Stimulated activated naive CD4-positive, alpha-beta T cell treated with Interleukin-2 at 50 U/mL for 16 hours (primary cell): ENCODE measurements at regions not wholly inside any gene's neighbourhood (a gene's known extent, or its start where the extent isn't known, plus 50 kb on each side); places are given as distances from the start of the nearest gene placed in this dataset.

Source experiments
- DNase-seq: peaks from one replicate; lab custom pipeline; 2025; lab: John Stamatoyannopoulos, UW

DNA sequence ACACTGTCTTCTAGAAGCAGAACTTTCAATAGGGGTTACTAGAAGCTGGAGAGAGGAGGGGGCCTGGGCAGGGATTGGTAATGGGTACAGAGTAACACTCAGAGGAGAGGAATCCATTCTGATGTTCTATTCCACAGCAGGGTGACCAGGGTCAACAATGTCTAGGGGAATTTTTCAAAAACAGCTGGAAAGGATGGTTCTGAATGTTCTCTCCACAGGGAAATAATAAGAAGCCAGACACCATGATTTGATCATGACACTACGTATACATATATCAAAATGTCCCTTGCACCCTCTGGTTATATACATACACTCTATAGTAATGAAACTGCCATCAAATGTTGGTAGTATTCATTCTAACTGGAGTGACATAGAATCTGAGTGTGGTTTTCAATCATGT is 111.2 kb upstream of the TOP3B start:
- DNase-seq = no peak

DNA sequence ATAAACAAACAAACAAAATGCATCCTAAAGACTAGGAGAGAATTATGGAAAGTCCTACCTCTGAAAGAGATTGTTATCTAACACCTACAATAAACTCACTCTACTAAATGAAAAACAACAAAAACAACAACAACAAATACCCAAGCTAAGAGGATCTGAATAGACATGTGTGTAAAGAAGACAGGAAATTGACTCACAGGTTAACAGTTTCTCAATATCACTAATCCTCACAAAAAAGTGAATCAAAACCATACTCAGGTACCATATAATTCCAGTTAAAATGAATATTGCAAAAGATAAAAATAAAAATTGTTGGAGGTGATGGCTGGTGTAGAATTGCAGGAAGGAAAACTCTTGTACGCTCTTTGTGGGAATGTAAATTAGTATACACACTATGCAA is 110.4 kb upstream of the TOP3B start:
- DNase-seq = no peak

DNA sequence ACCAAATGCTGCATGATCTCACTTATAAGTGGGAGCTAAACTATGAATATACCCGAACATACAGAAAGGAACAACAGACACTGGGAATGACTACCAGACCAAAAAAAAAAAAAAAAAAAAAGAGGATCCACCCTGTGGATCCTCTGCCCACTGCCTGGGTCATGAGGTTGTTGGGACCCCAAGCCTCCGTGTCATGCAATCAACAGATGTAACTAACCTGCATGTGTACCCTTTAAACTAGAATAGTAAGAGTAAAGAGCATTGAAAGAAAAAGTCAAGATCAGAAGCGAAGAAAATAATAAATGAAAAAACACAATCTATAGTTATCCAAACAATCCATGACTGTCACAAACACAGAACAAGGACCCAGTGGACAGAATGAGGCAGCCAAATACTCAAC is 109.5 kb upstream of the TOP3B start:
- DNase-seq = no peak

DNA sequence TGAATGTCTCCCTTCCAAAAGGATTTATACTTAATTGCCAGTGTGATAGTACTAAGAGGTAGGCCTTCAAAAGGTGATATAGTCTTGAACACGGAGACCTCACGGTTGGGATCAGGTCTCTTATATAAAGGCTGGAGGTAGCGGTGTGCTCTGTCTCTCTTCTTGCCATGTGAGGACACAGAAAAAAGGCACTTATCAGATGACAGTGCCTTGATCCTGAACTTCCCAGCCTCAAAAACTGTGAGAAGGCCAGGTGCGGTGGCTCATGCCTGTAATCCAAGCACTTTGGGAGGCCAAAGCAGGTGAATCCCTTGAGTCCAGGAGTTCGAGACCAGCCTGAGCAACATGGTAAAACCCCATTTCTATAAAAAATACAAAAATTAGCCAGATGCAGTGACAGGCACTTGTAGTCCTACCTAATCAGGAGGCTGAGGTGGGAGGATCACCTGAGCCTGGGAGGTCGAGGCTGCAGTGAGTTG is 108.9 kb upstream of the TOP3B start:
- no peak for DNase-seq

DNA sequence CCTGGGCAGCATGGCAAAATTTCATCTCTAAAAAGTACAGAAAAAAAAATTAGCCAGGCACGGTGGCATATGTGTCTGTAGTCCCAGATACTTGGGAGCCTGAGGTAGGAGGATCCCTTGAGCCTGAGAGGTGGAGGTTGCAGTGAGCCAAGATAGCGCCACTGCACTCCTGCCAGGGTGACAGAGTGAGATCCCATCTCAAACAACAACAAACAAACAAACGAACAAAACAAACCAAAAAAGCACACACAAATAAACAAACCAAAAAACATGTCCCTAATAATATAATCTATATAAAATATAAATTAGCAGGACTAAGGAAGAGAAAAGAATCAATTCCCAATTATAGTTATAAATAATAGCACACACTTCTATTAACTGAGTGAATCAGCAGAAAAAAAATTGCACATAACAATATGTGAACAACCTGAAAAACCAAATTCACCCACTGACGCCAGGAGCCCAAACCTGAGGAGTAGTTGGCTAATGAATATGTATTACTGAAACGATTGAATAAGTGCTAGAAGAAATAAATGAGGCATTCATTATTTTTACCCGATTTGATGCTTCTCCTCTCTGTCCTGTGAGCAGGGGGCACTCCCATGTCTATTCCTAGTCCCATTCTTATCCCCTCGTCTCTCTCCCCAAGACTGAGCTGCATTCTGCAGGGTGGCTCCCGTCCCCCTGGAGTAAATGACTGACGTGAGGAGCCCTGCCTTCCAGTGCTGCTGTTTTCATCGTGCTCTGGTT is 108.2 kb upstream of the TOP3B start:
- DNase-seq = no peak

DNA sequence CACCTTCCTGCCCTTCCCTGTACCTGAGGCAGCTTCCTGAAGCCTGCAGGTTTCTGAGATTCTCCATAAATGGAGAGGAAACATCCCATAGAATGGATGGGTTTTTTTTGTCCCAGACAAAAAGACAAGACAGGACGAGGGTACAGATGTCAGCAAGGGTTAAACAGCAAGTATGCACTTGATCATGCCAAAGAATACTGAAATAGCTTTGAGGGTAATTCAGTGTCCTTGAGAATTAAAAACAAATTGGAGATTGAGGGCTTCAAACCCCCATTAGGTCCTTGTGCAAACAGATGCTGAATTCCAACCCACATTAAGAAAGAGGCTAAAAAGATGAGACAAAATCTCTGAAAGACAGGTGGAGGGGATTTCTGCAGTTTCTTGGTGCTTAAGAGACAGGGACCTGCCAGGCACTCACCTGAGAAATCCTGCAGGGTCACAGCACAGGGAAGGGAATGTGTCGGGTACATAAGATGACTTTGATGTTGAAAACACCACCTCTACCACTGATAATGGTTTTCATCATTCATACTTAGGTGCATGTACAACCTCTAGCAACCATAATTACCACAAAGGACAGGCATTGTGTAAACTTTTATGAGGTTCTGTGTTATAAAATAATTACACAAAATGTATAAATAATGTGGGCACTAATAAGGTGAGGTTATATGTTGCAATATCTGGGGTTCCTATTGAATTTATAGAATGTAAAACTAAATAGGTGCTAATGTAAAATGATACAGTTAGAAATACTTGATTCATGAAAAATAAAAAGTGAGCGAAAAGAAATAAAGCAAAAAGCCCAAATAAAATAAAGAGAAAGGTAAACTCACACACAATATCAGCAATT is 107.1 kb upstream of the TOP3B start:
- DNase-seq = no peak

DNA sequence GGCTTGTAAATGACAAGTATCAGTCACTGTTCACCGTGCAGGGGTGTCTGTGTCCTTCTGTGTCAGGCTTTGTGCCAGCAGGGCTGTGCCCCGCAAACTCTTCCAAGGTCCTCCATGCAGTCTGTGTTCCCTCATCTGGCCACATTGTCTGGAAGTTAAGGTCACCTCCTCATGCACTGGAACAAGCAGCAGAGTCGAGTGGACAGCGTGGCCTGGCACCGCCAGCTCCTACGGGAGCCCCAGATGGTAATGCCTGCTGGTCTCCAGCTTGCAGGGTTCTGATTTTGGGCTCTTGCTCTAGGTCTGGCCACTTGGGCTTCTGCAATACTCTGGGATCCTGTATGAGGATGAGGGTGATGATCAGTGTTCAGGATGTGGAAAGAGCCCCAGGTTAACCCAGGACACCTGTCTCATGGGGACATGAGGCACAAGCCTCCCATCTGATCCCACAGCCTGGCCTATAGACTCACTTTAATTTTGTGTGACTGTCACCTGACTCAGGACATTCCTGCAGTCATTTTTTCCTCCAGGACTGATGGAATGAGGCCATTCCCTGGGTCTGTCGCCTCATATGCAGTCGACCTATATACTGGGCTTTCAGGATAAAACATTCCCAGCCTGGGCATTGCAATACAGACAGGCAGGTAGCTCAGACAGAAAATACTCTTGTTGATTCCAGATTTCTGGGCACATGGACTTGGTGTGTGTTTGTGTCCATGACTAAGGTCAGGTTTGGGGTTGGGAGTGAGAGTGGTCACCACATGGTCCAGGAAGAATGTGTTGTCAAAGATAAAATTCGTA is 106.3 kb upstream of the TOP3B start:
- DNase-seq = no peak

DNA sequence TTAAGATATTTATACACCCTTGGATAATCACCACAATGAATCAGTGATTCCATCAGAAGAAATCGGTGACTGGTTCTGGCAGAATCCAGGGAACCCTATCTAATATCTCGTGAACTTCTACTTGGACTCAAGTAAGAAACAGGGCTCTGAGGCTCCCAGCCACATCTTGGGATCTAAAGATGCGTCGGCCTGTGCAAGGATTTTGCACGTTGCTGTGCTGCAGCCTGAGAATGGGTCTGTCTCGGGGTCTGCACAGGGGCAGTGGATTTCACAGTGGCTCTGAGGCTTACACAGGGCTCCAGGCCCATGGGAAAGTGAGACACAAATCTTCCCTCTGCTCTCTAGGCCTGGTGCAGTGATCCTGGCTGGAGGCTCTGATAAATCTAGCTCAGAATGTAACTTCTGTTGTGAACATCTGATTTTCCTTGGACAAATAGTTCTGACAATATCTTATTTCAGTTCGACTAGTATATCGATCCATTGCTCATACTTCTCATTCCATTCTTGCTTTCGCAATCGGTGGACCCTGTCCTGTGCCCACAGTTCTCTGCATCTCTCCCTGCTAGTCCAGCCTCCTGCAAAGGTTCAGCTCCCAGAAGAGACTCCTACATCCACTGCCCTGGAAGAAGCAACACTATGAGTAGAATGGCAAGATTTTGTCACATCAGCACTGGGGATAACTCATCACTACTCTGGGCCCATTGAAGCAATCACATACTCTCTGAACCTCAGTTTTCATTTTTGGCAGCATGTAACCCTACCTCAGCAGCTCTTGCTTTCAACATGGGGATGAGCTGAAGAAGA is 105.5 kb upstream of the TOP3B start:
- no peak for DNase-seq

DNA sequence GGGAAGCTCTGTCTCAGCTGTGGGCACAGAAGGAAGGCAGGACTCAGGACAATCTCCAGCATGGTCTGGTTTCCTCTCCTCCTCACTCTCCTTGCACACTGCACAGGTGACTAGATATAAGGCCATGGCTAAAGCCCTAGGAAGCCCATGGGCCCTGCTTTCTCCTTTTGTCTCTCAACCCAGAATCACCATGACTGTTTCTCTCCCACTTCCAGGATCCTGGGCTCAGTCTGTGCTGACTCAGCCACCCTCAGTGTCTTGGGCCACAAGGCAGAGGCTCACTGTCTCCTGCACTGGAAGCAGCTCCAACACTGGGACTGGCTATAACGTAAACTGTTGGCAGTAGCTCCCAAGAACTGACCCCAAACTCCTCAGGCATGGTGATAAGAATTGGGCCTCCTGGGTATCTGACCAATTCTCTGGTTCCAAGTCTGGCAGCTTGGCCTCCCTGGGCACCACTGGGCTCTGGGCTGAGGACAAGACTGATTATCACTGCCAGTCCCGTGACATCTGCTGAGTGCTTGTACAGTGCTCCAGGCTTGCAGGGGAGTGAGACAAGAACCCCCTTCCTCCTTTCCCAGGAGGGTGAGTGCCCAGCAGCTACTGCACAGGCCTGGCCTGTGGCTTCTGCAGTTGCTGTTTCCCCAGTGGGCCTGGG is 104.0 kb upstream of the TOP3B start:
- DNase-seq = no peak

DNA sequence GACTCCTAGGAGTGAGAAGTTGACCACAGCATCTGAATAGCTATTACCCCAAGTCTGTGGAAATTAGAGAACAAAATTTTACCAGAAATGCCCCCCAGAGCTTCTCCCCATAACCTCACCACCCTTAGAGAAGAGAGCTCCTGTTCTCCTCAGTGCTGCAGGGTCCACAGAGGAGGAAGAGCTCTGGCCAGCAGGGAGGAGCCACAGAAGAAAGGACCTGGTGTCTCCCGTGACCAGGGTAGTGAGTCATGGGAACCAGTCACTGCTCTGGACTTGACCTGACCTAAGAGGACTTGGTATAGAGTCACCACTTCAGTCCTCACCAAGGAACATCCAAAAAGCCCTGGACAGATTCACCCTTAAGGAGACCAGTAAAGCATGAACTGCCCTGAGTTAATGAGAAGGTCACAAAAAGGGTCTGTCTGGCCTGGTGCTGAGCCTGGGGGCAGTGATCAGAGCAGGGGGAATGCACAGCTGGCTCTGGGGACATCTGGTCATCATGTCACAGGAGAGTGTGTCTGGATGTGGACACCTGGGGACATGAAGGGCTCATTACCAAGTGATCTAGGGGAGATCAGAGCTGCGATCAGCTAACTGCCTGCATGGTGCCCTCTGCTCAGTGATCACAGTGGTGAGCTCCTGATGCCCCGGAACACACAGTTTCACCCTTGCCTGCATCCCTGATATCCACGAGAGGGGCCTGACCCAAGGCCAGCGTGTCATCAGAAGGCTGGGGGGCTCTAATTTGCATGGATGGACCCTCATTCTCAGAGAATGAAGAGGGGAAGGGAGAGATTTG is 103.3 kb upstream of the TOP3B start:
- DNase-seq = no peak

DNA sequence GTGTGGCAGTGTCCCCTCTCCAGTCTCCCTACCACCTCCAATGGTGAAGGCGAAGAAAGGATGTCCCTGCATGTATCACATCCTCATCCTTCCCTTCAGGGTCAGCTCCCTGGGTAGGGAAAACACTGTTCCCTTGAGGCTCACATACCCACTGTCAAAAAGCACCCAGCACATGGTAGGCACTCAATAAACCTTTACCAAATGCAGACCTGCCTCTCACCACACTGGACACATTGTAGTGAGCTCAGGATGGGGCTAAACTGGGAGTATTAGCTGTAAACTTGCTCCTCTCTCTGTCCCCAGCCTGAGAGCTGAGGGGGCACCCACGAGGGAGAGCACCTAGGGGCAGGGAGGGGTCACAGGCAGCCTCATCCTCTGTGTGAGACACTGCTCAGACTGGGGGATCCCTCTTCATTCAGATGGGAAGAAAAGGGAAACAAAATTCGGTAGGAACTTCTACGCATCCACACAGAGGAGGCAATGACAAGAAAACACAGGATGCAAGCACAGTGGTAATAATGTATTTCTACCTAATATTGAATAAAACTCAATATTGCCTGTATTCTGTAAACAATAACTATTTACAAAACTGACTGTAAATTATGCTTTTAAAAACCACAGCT is 101.6 kb upstream of the TOP3B start:
- no peak for DNase-seq

DNA sequence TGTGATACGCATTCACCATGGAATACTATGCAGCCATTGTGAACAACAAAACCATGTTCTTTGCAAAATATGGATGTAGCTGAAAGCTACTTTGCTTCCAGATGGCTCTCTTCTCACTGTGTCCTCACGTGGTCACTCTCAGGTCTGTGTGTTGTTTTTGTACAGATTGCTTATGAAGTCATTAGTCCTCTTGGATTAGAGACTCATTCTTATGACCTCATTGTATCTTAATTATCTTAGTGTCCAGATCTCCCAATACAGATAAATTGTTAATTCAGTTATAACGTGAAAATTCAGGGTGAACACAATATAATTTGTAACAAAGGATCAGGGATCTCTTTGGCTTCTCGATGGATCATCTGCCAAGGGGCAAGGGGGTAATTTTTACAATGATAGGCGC is 100.4 kb upstream of the TOP3B start:
- no peak for DNase-seq

DNA sequence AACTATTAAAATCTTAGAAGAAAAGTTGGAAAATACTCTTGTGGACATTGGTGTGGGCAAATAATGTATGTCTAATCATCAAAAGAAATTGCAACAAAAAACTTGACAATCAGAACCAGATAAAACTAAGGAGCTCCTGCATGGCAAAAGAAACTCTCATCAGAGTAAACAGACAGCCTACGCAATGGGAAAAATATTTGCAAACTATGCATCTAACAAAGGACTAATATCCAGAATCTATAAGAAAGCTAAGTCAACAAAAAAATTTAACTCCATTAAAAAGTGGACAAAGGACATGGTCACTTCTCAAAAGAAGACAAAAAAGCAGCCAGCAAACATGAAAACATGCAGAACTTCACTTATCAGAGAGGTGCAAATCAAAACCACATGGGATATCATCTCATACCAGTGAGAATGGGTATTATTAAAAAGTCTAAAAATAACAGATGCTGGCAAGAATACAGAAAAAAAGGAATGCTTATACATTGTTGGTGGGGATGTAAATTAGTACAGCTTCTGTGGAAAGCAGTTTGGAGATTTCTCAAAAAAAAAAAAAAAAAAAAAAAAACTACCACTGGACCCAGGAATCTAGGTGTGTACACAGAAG is 99.7 kb upstream of the TOP3B start:
- DNase-seq = no peak

DNA sequence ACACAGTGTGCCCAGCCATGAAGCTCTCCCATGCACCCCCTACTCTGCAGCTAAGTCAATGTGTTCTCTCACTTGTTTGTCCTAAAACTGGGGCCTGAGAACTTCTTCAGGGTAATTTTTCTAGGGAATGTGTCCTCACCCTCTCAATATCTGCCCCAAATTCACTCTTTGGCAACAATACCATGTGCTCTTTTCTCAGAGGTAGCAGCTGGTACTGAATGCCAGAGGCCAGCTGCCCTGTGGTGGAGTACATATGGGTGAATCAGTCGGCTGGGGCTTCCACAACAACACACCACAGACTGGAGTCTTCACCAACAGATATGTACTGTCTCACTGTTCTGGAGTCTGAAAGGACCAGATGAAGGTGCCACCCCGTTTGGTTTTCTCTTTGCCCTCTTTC is 97.7 kb upstream of the TOP3B start:
- DNase-seq = no peak

DNA sequence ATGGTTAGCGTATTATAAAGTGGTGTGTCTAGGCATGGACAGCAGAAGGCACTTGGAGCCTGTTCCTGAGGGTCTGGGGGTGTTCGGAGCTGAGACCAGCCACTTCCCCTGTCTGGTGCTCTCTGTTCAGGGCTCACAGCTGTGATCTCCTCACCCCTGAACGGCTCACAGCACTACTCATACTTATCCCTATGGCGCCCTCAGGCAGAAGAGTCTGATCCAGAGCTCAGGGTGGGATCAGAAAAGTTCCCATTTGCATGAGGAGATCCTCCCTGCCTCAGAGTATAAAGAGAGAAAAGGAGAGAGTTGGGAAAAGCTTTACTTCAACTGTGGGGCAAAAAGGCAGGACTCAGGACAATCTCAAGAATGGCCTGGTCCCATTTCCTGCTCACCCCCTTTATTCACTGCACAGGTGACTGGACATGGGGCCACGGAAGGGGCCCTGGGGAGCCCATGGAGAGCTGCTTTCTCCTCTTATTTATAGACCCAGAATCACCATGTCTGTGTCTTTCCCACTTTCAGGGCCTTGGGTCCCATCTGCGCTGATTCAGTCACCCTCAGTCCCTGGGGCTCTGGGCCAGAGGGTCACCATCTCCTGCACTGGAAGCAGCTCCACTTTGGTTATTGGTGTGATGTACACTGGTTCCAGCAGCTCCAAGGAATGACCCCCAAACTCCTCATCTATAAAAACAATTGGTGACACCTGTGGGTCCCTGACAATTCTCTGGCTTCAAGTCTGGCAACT is 97.0 kb upstream of the TOP3B start:
- no peak for DNase-seq

DNA sequence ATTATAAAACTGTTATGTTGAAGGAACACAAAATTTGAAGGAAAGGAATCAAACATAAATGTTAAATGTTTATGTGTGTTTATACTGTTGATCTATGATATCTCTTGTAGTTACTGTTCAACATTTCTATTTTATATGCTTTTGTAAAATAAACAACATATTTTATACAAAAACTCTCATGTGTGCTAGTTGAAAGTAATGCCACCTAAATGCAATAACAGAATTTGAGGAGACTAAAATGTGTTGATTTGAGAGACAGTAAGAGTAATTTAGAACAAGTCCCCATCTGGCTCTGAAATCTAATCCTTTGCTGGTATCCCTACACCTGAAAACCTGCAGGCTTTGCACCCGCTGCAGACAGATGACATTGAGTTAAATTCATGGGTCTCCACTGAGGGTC is 95.7 kb upstream of the TOP3B start:
- DNase-seq = no peak

DNA sequence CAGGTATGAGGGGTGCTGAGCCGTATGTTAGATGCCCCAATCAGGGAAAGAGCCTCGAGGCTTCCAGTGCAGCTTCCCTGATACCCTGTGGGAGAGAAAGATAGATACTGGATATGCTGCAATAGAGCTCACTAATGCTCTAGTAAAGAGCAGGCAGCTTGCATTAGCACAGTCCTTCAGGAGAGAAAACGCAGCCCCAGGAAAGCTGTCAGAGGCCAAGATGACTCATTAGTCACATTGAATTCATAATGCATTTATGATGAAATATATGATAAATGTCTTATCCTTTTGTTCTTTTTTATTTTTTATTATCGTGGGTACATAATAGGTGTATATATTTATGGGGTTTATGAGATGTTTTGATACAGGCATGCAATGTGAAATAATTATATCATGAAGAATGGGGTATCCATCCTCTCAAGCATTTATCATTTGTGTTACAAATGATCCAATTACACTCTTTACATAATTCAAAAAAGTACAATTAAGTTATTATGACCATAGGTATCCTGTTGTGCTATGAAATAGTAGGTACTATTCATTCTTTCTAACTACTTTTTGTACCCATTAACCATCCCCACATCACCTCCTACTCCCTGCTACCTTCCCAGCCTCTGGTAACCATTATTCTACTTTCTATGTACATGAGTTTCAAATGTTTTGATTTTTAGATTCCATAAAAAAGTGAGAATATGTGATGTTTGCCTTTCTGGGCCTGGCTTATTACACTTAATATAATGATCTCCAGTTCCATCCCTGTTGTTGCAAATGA is 94.5 kb upstream of the TOP3B start:
- no peak for DNase-seq

DNA sequence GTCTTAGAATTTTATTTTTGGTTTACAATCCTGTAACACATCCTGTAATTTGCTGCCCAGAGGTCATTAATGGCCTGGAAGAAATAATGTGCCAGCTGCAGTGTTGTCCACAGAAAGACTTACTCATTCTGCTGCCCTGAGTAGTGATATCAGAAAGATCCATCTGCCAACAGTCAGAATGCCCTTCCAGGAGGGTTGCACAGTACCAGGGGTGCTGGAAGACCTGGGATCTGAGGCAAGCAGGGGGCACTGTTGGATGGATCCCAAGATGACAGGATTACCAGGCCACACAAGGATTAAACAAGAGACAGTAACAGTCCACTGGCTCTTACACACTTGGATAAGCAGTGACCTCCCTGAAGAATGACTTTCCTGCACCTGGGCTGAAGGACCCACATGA is 93.8 kb upstream of the TOP3B start:
- no peak for DNase-seq
